Stomach smooth muscle (tissue), 2 donors: ENCODE measurements at regions not wholly inside any gene's neighbourhood (a gene's known extent, or its start where the extent isn't known, plus 50 kb on each side); places are given as distances from the start of the nearest gene placed in this dataset.

Source experiments
- H3K27ac ChIP-seq: one replicate; pipeline ENCODE4 v1.7.0; 2013; ENCODE audit warnings: mild to moderate bottlenecking, low read length, inconsistent platforms
- H3K27me3 ChIP-seq, 2 donors: one replicate each; pipeline ENCODE4 v1.7.0; 2013; ENCODE audit warnings: low read length in 2 of 2; ENCODE audit not compliant: insufficient read depth in 2 of 2, control insufficient read depth in 1 of 2
- H3K36me3 ChIP-seq, 2 donors: one replicate each; pipeline ENCODE4 v1.7.0; 2013; ENCODE audit warnings: low read length in 2 of 2; ENCODE audit not compliant: control insufficient read depth in 2 of 2, insufficient read depth in 2 of 2
- H3K4me1 ChIP-seq: one replicate; pipeline ENCODE4 v1.7.0; 2013; ENCODE audit warnings: low read length; ENCODE audit not compliant: control insufficient read depth, insufficient read depth
- H3K4me3 ChIP-seq, 2 donors: one replicate each; pipeline ENCODE4 v1.7.0; 2013; ENCODE audit warnings: low read length in 2 of 2
- H3K9ac ChIP-seq, 2 donors: one replicate each; pipeline ENCODE4 v1.7.0; 2013; ENCODE audit warnings: low read length in 2 of 2, mild to moderate bottlenecking in 1 of 2
- H3K9me3 ChIP-seq, 2 donors: one replicate each; pipeline ENCODE4 v1.7.0; 2013; ENCODE audit warnings: low read length in 2 of 2; ENCODE audit not compliant: control insufficient read depth in 2 of 2
- donor health status: healthy.
- donor health status: Pancreatic carcinoma.

- no peaks in the 10 kb centered on the region for H3K27me3 ChIP-seq
- H3K36me3 ChIP-seq: no peaks in the 10 kb centered on the region
- no peaks in the 10 kb centered on the region for H3K9me3 ChIP-seq
- H3K4me1 ChIP-seq: no peaks in the 10 kb centered on the region
- no peak overlapping the region for H3K4me3 ChIP-seq
- no peak overlapping the region for H3K9ac ChIP-seq
- H3K27ac ChIP-seq: no peak overlapping the region
These were observed 83.6 kb downstream of the PPP1R2C start for GRCh38 chrX:42694260-42694815.

GRCh38 chrX:42691196-42691595 lies 86.8 kb downstream of the PPP1R2C start:
- Histone ChIP-seq H3K4me3 (no peak overlapping the region), H3K27me3 (no peaks in the 10 kb centered on the region), H3K4me1 (no peaks in the 10 kb centered on the region), H3K36me3 (no peaks in the 10 kb centered on the region), H3K9me3 (no peaks in the 10 kb centered on the region), H3K9ac (no peak overlapping the region), H3K27ac (no peak overlapping the region)

GRCh38 chrX:42686706-42687105 lies 91.3 kb downstream of the PPP1R2C start:
- Histone ChIP-seq H3K4me3 (no peak overlapping the region), H3K36me3 (no peaks in the 10 kb centered on the region), H3K4me1 (no peaks in the 10 kb centered on the region), H3K27me3 (peaks cover 0 to 5% of the 10 kb centered on the region in 2 donors), H3K27ac (no peak overlapping the region), H3K9ac (no peak overlapping the region), H3K9me3 (no peaks in the 10 kb centered on the region)

GRCh38 chrX:42686296-42686695 lies 91.7 kb downstream of the PPP1R2C start:
- H3K4me3 ChIP-seq: no peak overlapping the region
- no peak overlapping the region for H3K27ac ChIP-seq
- H3K36me3 ChIP-seq: no peaks in the 10 kb centered on the region
- peaks cover 0 to 6% of the 10 kb centered on the region in 2 donors for H3K27me3 ChIP-seq
- H3K9ac ChIP-seq: no peak overlapping the region
- no peaks in the 10 kb centered on the region for H3K4me1 ChIP-seq
- no peaks in the 10 kb centered on the region for H3K9me3 ChIP-seq

- Histone ChIP-seq H3K36me3 (no peaks in the 10 kb centered on the region), H3K4me3 (no peak overlapping the region), H3K9ac (no peak overlapping the region), H3K27me3 (peaks cover 0 to 6% of the 10 kb centered on the region in 2 donors), H3K4me1 (no peaks in the 10 kb centered on the region), H3K27ac (no peak overlapping the region), H3K9me3 (no peaks in the 10 kb centered on the region)
These were observed 93.9 kb downstream of the PPP1R2C start for GRCh38 chrX:42684065-42684464.

GRCh38 chrX:42680666-42681065 lies 97.3 kb downstream of the PPP1R2C start:
- H3K4me1 ChIP-seq: no peaks in the 10 kb centered on the region
- no peak overlapping the region for H3K27ac ChIP-seq

GRCh38 chrX:42678133-42678532 lies 99.8 kb downstream of the PPP1R2C start:
- Histone ChIP-seq H3K9me3 (no peaks in the 10 kb centered on the region), H3K9ac (no peak overlapping the region), H3K27me3 (peaks cover 0 to 3% of the 10 kb centered on the region in 2 donors), H3K4me3 (no peak overlapping the region), H3K36me3 (no peaks in the 10 kb centered on the region), H3K27ac (no peak overlapping the region), H3K4me1 (no peaks in the 10 kb centered on the region)

More at GRCh38 chrX:42680666-42681065, 97.3 kb downstream of the PPP1R2C start:
- no peaks in the 10 kb centered on the region for H3K9me3 ChIP-seq
- H3K9ac ChIP-seq: peak overlapping the region in 1 of 2 donors; percentile 45
- H3K36me3 ChIP-seq: no peaks in the 10 kb centered on the region
- H3K4me3 ChIP-seq: no peak overlapping the region
- H3K27me3 ChIP-seq: peaks cover 0 to 5% of the 10 kb centered on the region in 2 donors

GRCh38 chrX:42673301-42673810 lies 104.6 kb downstream of the PPP1R2C start:
- Histone ChIP-seq H3K27ac (no peak overlapping the region), H3K4me3 (no peak overlapping the region), H3K27me3 (no peaks in the 10 kb centered on the region), H3K9ac (no peak overlapping the region), H3K4me1 (no peaks in the 10 kb centered on the region), H3K36me3 (no peaks in the 10 kb centered on the region), H3K9me3 (peaks cover 0 to 5% of the 10 kb centered on the region in 2 donors)

GRCh38 chrX:42664680-42665079 lies 113.3 kb downstream of the PPP1R2C start:
- Histone ChIP-seq H3K9ac (no peak overlapping the region), H3K4me1 (no peaks in the 10 kb centered on the region), H3K4me3 (no peak overlapping the region), H3K27ac (no peak overlapping the region), H3K27me3 (peaks cover 0 to 5% of the 10 kb centered on the region in 2 donors), H3K36me3 (no peaks in the 10 kb centered on the region), H3K9me3 (peaks cover 0 to 3% of the 10 kb centered on the region in 2 donors)

- H3K9me3 ChIP-seq: no peaks in the 10 kb centered on the region
- no peak overlapping the region for H3K27ac ChIP-seq
- no peak overlapping the region for H3K4me3 ChIP-seq
- H3K36me3 ChIP-seq: no peaks in the 10 kb centered on the region
- H3K27me3 ChIP-seq: no peaks in the 10 kb centered on the region
- H3K9ac ChIP-seq: no peak overlapping the region
- H3K4me1 ChIP-seq: no peaks in the 10 kb centered on the region
These were observed 149.5 kb downstream of the PPP1R2C start for GRCh38 chrX:42628471-42628870.

GRCh38 chrX:42627891-42628290 lies 150.1 kb downstream of the PPP1R2C start:
- H3K4me3 ChIP-seq: no peak overlapping the region
- no peak overlapping the region for H3K27ac ChIP-seq
- no peaks in the 10 kb centered on the region for H3K4me1 ChIP-seq
- no peaks in the 10 kb centered on the region for H3K36me3 ChIP-seq
- no peaks in the 10 kb centered on the region for H3K9me3 ChIP-seq
- no peak overlapping the region for H3K9ac ChIP-seq
- H3K27me3 ChIP-seq: no peaks in the 10 kb centered on the region
